HG03139 (cell line): ENCODE measurements at regions not wholly inside any gene's neighbourhood (a gene's known extent, or its start where the extent isn't known, plus 50 kb on each side); places are given as distances from the start of the nearest gene placed in this dataset.

Source experiments
- ATAC-seq: cut with Tn5 transposase; IDR thresholded peaks from one replicate; pipeline ENCODE4 v1.9.1; 2021; ENCODE audit not compliant: unreplicated experiment

DNA sequence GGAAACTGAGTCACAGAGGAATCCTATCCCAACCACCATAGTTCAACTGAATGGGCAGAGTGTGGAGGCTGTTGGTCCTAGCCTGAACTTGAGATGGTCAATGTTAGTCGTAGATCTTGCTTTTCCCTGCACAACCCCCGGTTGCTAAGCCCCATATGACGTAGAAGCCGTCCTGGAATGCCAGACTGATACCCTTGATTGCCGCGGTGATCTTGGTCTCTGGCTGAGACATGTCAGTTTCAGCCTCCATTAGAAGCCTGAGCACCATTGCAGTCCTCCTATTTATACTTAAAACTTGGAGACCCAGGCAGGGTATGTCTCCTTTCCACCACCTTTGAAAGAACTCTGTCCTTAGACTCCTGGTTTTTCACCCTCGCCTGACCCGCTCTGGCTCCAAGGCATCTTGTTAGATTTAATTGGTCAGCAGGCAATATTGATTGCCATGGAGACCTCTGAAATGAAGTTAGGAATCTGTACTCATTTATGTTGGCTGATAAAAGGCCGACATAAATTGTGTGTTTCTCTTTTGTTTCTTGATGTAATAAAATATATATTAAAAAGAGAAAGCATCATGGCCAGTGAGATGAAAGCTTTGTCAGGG lies 53.4 kb downstream of the RPLP1 start:
- ATAC-seq, result no peak

DNA sequence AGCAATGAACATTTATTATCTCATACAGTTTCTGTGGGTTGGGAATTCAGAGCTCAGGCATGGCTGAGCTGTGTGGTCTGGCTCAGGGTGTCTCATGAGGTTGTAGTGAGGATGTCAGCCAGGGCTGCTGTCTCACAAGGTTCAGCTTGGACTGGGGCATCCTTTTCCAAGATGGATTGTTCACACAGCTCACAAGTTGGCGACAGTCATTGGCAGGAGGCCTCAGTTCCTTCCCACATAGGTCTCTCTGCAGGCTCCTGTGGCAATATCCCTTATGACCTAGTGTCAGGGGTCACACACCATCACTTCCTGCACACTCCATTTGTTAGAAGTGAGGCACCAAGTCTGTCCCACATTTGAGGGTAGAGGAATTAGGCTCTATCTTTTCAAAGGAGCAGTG lies 56.0 kb downstream of the RPLP1 start:
- ATAC-seq, result no peak

DNA sequence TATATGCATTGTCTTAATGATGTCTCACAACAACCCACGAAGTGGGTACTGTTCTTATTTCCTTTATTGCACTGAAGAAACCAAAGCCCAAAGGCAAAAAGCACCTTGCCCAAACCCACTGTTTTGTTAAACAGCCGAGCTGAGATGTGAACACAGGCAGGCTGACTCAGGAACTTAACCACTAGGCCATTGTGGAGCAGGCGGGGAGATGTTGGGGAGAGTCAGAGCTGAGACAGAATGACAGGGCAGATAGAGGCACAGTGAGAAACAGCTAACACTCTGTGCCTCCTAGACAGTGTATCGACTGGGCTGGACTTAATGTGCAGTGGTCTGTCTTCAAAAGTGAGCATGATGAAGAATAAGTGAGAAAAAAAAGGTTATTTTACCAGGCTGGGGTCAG lies 56.5 kb downstream of the RPLP1 start:
- no peak for ATAC-seq

DNA sequence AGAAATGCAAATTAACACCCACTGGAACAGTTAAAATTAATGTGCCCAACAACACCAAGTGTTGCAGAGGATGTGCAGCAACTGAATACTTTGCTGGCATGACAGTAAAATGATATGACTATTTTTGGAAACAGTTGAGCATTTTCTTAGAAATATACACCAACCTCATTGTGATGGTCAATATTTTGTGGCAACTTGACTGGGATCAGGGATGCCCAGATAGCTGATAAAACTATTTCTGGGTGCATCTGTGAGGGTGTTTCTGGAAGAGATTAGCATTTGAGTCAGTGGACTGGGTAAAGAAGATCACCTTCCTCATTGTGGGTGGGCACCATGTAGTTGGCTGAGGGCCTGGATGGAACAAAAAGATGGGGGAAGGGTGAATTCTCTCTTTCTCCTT lies 57.9 kb downstream of the RPLP1 start:
- ATAC-seq, result no peak

DNA sequence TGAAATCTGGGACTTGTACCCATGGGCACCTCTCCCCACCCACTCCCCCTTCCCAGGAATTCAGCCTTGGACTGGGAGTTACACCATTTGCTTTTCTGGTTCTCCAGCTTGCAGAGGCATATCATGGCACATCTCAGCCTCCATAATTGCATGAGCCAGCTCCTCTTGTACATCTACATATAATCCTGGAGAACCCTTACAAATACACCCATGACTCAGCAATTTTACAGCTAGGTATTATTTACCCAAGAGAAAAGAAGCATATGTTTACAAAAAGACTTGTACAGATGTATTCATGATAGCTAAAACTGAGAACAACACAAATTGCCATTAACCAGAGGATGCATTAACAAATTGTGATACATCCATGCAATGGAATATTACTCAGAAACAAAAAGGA lies 58.4 kb downstream of the RPLP1 start:
- ATAC-seq, result no peak

DNA sequence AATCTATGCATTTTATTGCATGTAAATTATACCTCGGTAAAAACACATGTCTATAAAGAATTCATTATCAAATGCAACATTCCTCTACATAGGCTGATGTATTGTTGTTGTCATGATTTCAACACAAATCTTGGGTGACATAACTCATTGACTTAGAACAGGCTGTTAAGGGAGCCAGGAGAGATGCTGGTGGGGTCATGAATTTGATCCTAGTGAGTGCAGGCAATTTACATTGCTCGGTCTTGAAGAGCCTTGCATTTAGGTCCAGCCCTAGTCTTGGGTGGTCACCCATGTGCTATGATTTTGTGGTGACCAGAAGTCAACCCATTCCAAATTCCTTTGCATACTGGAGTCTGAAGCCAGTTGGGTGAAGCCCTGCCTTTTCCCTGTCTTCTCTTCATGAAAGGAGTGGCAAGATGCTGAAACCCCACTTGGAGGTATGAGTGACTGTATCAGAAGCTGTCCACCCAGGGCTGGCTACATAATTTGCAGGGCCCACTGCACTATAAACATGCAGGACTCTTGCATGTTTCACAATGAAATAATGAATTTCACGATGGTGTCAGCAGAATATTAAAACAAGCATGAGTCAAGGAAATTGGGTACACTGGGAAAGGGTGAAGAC lies 59.2 kb downstream of the RPLP1 start:
- ATAC-seq, result no peak

DNA sequence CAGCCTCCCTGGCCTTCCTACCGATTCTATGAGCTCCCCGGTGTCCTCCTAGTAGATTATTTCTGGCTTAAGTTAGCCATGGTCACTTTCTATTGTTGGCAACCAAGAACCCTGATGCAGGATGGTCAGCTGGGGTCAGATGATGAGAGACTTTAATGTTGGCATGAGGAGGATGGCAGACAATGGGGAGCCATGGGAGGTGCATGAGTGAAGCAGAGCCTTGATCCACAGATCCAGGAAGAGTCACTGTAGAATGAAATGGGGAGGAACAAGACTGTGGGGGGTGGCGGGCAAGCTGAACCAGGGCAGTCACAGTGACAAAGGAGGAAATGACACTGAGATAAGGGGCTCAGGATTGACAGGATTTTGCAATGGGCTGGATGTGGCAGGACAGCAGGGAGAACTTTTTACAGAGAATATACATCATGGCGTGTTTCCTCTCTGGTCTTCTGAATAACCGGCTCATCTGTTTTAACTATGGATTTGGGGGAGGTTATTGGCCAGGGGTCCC lies 60.9 kb downstream of the RPLP1 start:
- no peak for ATAC-seq

DNA sequence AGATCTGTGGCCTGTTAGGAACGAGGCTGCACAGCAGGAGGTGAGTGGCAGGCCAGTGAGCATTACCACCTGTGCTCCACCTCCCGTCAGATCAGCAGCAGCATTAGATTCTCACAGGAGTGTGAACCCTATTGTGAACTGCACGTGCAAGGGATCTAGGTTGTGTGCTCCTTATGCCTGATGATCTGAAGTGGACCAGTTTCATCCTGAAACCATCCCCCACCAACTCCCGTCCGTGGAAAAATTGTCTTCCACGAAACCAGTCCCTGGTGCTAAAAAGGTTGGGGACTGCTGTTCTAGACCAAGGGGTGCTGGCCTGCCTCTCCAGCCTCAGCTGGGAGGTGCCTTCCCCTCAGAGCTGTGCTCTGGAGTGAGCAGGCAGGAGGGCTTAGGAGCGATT lies 61.4 kb downstream of the RPLP1 start:
- no peak for ATAC-seq

DNA sequence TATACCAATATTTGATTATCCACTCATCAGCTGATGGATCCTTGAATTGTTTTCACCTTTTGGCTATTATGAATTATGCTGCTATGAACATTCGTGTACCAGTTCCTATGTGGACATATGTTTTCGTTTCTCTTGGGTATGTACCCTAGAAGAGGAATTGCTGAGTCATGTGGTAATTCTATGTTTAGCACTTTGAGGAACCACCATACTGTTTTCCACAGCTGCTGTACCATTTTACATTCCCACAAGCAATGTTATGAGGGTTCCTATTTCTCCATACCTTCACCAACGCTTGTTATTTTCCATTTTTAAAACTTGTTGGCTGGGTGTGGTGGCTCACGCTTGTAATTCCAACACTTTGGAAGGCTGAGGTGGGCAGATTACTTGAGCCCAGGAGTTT lies 62.9 kb downstream of the RPLP1 start:
- no peak for ATAC-seq

DNA sequence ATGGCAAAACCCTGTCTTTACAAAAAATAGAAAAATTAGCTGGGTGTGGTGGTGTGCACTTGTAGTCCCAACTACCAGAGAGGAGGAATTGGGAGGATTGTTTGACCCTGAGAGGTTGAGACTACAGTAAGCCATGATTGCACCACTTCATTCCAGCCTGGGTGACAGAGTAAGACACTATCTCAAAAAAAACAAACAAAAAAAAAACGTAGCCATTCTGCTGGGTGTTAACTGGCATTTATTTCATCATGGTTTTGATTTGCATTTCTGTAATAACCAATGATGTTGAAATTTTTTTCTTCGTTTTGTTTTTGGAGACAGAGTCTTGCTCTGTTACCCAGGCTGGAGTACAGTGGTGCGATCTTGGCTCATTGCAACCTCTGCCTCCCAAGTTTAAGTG lies 63.3 kb downstream of the RPLP1 start:
- ATAC-seq, result no peak

DNA sequence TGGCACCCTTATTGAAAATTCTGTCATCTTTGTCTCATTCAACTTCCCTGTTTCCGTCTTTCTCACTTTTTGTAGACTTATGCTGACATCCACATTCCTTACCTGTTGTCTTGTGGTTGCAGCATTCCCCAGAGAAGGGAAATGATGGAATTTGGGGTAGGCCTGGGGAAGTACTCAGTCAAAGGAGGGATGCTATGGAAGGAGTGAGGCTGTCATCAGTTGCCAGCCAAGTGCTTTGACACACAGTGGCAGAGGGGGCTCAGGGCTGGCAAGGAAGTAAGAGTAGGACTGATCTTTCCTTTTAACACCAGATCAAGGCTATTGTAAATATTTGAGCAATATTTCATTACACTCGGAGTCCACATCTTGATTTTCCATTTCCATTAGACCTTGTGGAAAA lies 64.4 kb downstream of the RPLP1 start:
- ATAC-seq, result no peak

DNA sequence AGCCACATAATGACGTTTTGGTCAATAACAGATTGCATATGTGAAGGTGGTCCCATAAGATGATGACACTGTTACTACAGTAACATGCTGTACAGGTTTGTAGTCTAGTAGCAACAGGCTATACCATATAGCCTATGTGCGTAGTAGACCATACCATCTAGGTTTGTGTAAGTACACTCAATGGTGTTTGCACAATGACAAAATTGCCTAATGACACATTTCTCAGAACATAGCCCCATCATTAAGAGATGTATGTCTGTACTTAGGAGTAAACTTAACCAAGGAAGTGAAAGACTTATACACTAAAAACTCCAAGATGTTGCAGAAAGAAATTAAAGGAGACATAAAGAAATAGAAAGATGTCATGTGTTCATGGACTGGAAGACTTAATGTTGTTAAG lies 66.2 kb downstream of the RPLP1 start:
- no peak for ATAC-seq

DNA sequence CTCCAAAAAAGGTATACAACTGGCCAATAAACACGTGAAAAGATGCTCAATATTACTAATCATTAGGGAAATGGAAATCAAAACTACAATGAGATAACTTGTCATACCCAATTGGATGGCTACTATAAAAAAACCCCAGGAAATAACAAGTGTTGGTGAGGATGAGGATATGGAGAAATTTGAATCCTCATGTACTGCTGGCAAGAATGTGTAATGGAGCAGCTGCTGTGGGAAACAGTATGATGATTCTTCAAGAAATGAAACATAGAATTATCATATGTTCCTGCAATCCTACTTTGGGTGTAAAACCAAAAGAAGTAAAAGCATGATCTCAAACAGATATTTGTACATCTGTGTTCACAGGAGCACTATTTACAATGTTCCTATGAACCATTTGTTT lies 67.4 kb downstream of the RPLP1 start:
- no peak for ATAC-seq

DNA sequence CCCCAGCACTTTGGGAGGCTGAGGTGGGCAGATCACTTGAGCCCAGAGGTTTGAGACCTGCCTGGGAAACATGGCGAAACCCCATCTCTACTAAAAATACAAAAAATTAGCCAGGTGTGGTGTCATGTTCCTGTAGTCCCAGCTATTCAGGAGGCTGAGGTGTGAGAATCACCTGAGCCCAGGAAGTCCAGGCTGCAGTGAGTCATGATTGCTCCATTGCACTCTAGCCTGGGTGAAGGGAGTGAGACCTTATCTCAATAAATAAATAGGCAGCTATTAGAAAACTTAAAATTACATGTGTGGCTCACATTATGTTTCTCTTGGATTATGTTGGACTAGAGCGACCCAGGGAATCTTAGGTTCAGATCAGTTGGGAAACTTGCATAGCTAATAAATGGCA lies 69.7 kb downstream of the RPLP1 start:
- no peak for ATAC-seq

DNA sequence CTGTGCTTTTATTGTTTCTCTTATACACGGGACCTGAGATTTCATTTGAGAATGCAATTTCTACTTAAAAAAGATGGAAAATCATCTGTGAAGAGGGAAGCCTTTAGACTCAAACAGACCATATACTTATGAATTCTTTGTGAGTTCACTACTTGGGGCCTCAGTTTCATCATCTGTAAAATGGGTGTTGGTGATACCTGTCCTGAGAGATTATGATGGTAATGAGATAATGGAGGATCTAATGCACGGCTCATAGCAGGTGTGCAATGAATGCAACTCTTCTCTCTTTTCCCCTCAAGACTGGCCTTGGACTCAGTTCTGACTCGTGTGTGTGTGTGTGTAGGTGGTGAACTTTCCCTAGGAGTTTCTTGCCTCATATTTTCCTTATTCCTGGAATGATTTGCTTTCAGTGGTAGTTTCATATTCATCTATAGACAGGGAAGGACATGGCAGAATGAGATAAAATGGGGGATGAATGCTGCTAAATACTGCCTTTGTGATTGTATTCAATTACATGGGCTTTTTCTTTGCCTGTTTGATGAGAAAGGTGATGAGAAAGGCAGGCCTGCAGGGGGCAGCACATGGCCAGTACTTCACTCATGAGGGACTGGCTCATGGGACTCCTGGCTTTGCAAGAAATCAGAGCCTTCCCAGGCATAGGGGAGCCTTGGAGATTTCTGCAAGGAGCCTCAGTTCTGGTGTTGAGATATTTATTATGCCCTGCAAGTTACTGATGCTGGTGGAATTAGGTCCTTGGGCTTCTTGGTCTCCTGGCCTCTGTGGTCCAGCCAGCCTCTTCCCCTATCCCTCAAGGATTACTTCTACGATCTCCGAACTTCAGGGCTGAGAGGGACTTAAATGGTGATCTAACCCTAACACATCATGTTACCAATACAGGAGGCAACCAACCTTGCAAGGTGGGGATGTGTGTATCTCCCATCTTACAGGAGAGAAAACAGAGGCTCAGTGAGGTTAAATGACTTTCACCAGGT lies 70.7 kb downstream of the RPLP1 start:
- ATAC-seq, result no peak

DNA sequence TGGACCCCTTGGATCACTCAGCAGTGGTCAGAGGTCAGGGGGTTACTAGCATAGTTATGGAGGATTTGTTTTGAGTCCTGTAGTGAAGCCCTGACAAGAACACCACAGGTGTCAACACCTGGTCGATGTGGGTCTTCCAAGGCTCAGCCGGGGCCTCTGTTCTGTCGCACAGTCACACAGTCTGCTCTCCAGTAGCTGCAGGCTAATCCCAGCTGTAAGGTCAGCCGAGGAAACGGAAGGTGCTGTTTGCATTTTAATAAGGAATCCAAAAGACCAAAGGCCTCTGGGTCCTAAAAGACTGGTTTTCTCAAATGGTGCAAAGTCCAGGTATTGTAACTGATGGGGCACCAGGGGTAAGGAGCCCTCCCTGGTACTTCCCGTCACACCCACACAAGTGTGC lies 71.7 kb downstream of the RPLP1 start:
- ATAC-seq, result no peak

DNA sequence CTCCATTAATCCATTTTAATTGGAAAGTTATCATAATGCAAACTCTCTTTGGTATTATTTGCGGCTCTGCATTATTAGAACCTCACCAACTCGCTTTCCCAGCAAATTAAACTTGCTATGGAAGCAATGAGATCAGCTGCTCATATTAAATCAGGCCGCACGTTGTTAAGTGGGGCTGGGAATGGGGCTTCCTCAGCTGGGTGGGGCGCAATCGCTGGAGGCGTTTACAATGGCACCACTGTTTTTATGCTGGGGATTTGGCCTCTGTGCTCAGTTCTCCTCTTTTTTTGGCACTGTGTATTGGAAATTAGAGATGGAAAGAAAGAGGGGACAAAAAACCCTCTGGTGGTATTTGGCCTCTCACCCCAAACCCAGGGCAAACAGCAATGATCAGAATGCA lies 72.2 kb downstream of the RPLP1 start:
- ATAC-seq, result no peak

DNA sequence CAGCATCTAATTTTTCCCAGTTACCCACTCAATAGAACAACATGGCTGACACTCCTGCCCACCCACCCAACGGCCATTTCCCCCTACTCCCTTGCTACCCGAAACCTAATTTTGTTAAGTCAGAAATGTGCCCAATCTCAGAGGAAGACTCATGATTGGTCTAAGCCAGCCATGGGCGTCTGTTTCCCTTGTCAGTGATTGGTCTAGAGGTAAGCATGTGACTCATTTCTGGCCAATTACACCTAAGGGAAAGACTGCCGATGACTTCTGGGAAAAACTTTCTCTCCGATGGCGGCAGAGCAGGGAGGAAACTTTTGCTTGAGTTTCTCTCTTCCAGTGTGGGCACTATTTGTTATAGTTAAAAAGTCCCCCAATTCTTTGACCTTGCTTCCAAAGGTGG lies 72.9 kb downstream of the RPLP1 start:
- no peak for ATAC-seq

DNA sequence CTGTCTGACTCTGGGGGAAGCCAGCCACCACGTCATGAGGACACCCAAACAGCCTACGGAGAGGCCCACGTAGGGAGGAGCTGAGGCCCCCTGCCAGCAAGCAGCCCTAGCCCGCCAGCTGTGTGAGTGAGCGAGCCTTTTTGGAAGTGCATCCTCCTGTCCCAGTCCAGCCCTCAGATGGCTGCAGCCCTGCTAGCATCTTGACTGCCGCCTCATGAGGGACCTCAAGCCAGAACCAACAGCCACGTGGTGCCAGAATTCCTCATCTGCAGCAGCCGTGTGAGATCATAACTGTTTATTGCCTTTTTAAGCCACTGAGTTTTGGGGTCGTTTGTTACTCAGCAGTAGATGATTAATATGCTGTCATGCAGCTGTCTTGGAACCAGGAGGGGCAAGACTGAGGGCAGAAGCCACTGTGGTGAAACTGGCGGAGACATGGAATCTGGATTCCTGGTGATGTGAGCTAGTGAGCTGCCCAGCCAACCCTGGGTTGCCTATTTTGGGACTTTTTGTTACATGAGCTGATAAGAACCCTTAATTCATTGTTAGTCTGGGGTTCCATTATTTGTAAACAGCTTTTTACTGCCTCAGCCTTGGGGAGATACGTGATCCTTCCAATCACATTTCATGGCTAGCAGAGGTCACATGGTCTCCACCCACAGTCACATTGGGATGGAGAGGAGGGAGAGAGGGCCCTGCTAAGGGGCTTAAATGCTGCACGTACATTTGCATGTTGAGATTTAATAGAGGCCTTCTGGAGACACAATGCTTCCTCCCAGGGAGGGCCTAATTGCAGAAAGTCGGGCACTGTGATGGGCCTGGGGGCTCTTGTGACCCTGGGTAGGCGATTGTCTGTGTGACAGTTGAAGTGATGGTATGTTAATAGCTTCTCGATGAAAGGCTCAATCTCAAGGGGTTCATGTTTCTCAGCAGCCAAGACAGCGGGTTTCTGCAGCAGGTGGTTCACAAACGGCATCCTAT lies 73.8 kb downstream of the RPLP1 start:
- no peak for ATAC-seq

DNA sequence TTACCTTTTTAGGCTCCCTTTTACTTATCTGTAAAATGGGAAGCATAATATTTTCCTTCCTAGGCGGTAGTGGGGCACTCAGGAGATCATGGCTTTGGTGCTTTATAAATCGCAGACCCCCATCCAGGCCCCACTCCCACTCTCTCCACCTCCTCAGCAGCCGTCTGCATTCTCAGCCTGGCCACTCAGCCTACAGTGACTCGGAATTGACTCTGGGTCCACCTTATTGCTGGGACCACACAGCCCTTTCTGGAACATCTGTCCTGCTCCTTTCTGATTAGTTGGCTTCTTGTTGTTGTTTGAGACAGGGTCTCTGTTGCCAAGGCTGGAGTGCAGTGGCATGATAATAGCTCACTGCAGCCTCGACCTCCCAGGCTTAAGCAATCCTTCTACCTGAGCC lies 76.5 kb downstream of the RPLP1 start:
- ATAC-seq, result no peak
